Subcutaneous abdominal adipose tissue (tissue), 5 donors: ENCODE measurements at regions not wholly inside any gene's neighbourhood (a gene's known extent, or its start where the extent isn't known, plus 50 kb on each side); places are given as distances from the start of the nearest gene placed in this dataset.

Source experiments
- H3K27ac ChIP-seq: one replicate; pipeline ENCODE4 v1.7.0; 2013; ENCODE audit warnings: low read depth, mild to moderate bottlenecking, inconsistent platforms, low read length, moderate library complexity
- H3K27me3 ChIP-seq, 5 donors: one replicate each; pipeline ENCODE4 v1.7.0; 2013; ENCODE audit warnings: low read length in 5 of 5, inconsistent platforms in 1 of 5; ENCODE audit not compliant: control insufficient read depth in 5 of 5, insufficient read depth in 4 of 5
- H3K36me3 ChIP-seq, 5 donors: one replicate each; pipeline ENCODE4 v1.7.0; 2013; ENCODE audit warnings: low read length in 5 of 5; ENCODE audit not compliant: control insufficient read depth in 5 of 5, insufficient read depth in 5 of 5
- H3K4me1 ChIP-seq, 5 donors: one replicate each; pipeline ENCODE4 v1.7.0; 2013; ENCODE audit warnings: low read length in 5 of 5, mild to moderate bottlenecking in 3 of 5, moderate library complexity in 1 of 5; ENCODE audit not compliant: control insufficient read depth in 5 of 5, insufficient read depth in 5 of 5
- H3K4me3 ChIP-seq, 5 donors: one replicate each; pipeline ENCODE4 v1.7.0; 2013; ENCODE audit warnings: low read length in 5 of 5, low read depth in 1 of 5
- H3K9ac ChIP-seq, 5 donors: one replicate each; pipeline ENCODE4 v1.7.0; 2013; ENCODE audit warnings: low read length in 5 of 5, mild to moderate bottlenecking in 4 of 5, moderate library complexity in 3 of 5
- H3K9me3 ChIP-seq, 5 donors: one replicate each; pipeline ENCODE4 v1.7.0; 2013; ENCODE audit warnings: low read length in 5 of 5; ENCODE audit not compliant: control insufficient read depth in 5 of 5
- donor health status: healthy.
- donor health status: healthy.
- donor health status: healthy.
- donor health status: healthy.
- donor health status: healthy.

- Histone ChIP-seq H3K4me1 (no peaks in the 10 kb centered on the region), H3K27me3 (no peaks in the 10 kb centered on the region), H3K27ac (no peak overlapping the region), H3K36me3 (no peaks in the 10 kb centered on the region), H3K9ac (no peak overlapping the region), H3K9me3 (no peaks in the 10 kb centered on the region), H3K4me3 (no peak overlapping the region)
Observed at GRCh38 chr10:44235363-44235762, 149.5 kb downstream of the CXCL12 start.

GRCh38 chr10:44234483-44234875, 150.4 kb downstream of the CXCL12 start:
- H3K9ac ChIP-seq, result no peak overlapping the region
- H3K27ac ChIP-seq, result no peak overlapping the region
- H3K36me3 ChIP-seq, result no peaks in the 10 kb centered on the region
- no peaks in the 10 kb centered on the region for H3K4me1 ChIP-seq
- H3K9me3 ChIP-seq, result no peaks in the 10 kb centered on the region
- H3K27me3 ChIP-seq, result no peaks in the 10 kb centered on the region
- no peak overlapping the region for H3K4me3 ChIP-seq

GRCh38 chr10:44233561-44234482, 151.1 kb downstream of the CXCL12 start:
- H3K36me3 ChIP-seq, result no peaks in the 10 kb centered on the region
- no peaks in the 10 kb centered on the region for H3K9me3 ChIP-seq
- H3K4me3 ChIP-seq, result no peak overlapping the region
- no peak overlapping the region for H3K27ac ChIP-seq
- no peaks in the 10 kb centered on the region for H3K27me3 ChIP-seq
- no peak overlapping the region for H3K9ac ChIP-seq
- H3K4me1 ChIP-seq, result no peaks in the 10 kb centered on the region

- peaks cover 0 to 9% (median 0%) of the 10 kb centered on the region in 5 donors for H3K9me3 ChIP-seq
- no peak overlapping the region for H3K9ac ChIP-seq
- no peak overlapping the region for H3K4me3 ChIP-seq
- H3K36me3 ChIP-seq, result no peaks in the 10 kb centered on the region
- no peaks in the 10 kb centered on the region for H3K4me1 ChIP-seq
- H3K27me3 ChIP-seq, result no peaks in the 10 kb centered on the region
- H3K27ac ChIP-seq, result no peak overlapping the region
Observed at GRCh38 chr10:44217274-44217820, 167.6 kb downstream of the CXCL12 start.

- no peak overlapping the region for H3K4me3 ChIP-seq
- H3K27ac ChIP-seq, result no peak overlapping the region
- H3K27me3 ChIP-seq, result no peaks in the 10 kb centered on the region
- H3K9me3 ChIP-seq, result peaks cover 0 to 9% (median 0%) of the 10 kb centered on the region in 5 donors
- H3K4me1 ChIP-seq, result no peaks in the 10 kb centered on the region
- no peaks in the 10 kb centered on the region for H3K36me3 ChIP-seq
- no peak overlapping the region for H3K9ac ChIP-seq
Observed at GRCh38 chr10:44216073-44216472, 168.8 kb downstream of the CXCL12 start.

- no peaks in the 10 kb centered on the region for H3K36me3 ChIP-seq
Observed at GRCh38 chr10:44209811-44210210, 175.1 kb downstream of the CXCL12 start.

GRCh38 chr10:44207160-44207559, 177.7 kb downstream of the CXCL12 start:
- no peaks in the 10 kb centered on the region for H3K36me3 ChIP-seq
- H3K27me3 ChIP-seq, result peaks cover 0 to 2% (median 0%) of the 10 kb centered on the region in 5 donors
- H3K27ac ChIP-seq, result no peak overlapping the region
- peaks cover 0 to 2% (median 0%) of the 10 kb centered on the region in 5 donors for H3K4me1 ChIP-seq
- H3K4me3 ChIP-seq, result no peak overlapping the region
- no peaks in the 10 kb centered on the region for H3K9me3 ChIP-seq
- H3K9ac ChIP-seq, result no peak overlapping the region

More at GRCh38 chr10:44209811-44210210, 175.1 kb downstream of the CXCL12 start:
- Histone ChIP-seq H3K9ac (no peak overlapping the region), H3K27me3 (peaks cover 0 to 2% (median 0%) of the 10 kb centered on the region in 5 donors), H3K9me3 (peaks cover 0 to under 1% (median 0%) of the 10 kb centered on the region in 5 donors), H3K4me3 (no peak overlapping the region), H3K27ac (no peak overlapping the region), H3K4me1 (peaks cover 0 to 2% (median 0%) of the 10 kb centered on the region in 5 donors)

GRCh38 chr10:44206127-44206818, 178.6 kb downstream of the CXCL12 start:
- no peak overlapping the region for H3K4me3 ChIP-seq

GRCh38 chr10:44205067-44205466, 179.8 kb downstream of the CXCL12 start:
- H3K27me3 ChIP-seq, result peaks cover 0 to 2% (median 0%) of the 10 kb centered on the region in 5 donors
- no peak overlapping the region for H3K4me3 ChIP-seq
- H3K27ac ChIP-seq, result no peak overlapping the region
- no peaks in the 10 kb centered on the region for H3K9me3 ChIP-seq
- peaks cover 0 to 2% (median 0%) of the 10 kb centered on the region in 5 donors for H3K4me1 ChIP-seq
- H3K9ac ChIP-seq, result no peak overlapping the region
- H3K36me3 ChIP-seq, result no peaks in the 10 kb centered on the region

More at GRCh38 chr10:44206127-44206818, 178.6 kb downstream of the CXCL12 start:
- no peaks in the 10 kb centered on the region for H3K36me3 ChIP-seq
- peaks cover 0 to 2% (median 0%) of the 10 kb centered on the region in 5 donors for H3K4me1 ChIP-seq
- no peaks in the 10 kb centered on the region for H3K9me3 ChIP-seq
- H3K27me3 ChIP-seq, result peaks cover 0 to 2% (median 0%) of the 10 kb centered on the region in 5 donors
- H3K27ac ChIP-seq, result no peak overlapping the region
- H3K9ac ChIP-seq, result no peak overlapping the region

- H3K4me3 ChIP-seq, result no peak overlapping the region
Observed at GRCh38 chr10:44203535-44203934, 181.4 kb downstream of the CXCL12 start.

More at GRCh38 chr10:44203535-44203934, 181.4 kb downstream of the CXCL12 start:
- H3K4me1 ChIP-seq, result peaks cover 0 to 3% (median 0%) of the 10 kb centered on the region in 5 donors
- H3K9me3 ChIP-seq, result no peaks in the 10 kb centered on the region
- H3K36me3 ChIP-seq, result no peaks in the 10 kb centered on the region
- H3K27me3 ChIP-seq, result peaks cover 0 to 2% (median 0%) of the 10 kb centered on the region in 5 donors
- no peak overlapping the region for H3K27ac ChIP-seq
- H3K9ac ChIP-seq, result no peak overlapping the region
